Peyer's patch (tissue), 4 donors: ENCODE measurements at regions not wholly inside any gene's neighbourhood (a gene's known extent, or its start where the extent isn't known, plus 50 kb on each side); places are given as distances from the start of the nearest gene placed in this dataset.
"Not testable (repeated sequence)": the region's sequence is repeated elsewhere in the genome, so short reads cannot be mapped to it uniquely, and the experiment has no call there.

Source experiments
- DNase-seq, 3 donors: peaks; one replicate each; pipeline ENCODE4 v3.0.0-alpha.2; 2017 to 2019
- H3K27ac ChIP-seq, 4 donors: fragments of 200-600 bp; sonication (generic); one replicate each; pipeline ENCODE4 v1.5.1; 2016 to 2019
- H3K27me3 ChIP-seq, 2 donors: fragments of 200-600 bp; sonication (generic); one replicate each; pipeline ENCODE4 v1.5.1; 2019
- H3K36me3 ChIP-seq, 3 donors: fragments of 200-600 bp; sonication (generic); one replicate each; pipeline ENCODE4 v1.5.1; 2016 to 2019
- H3K4me1 ChIP-seq, 4 donors: fragments of 200-600 bp; sonication (generic); one replicate each; pipeline ENCODE4 v1.5.1; 2016 to 2019
- H3K4me3 ChIP-seq, 4 donors: fragments of 200-600 bp; sonication (generic); 1 replicate in 3 of 4; 2 replicates in 1 of 4; pipeline ENCODE4 v1.5.1; 2016 to 2019; ENCODE audit warnings: mild to moderate bottlenecking in 1 of 4
- H3K9me3 ChIP-seq, 4 donors: fragments of 200-600 bp; sonication (generic); one replicate each; pipeline ENCODE4 v1.5.1; 2016 to 2019; ENCODE audit warnings: mild to moderate bottlenecking in 1 of 4
- CTCF ChIP-seq, 6 experiments: fragments of 450-650 bp in 4 of 6; fragments of 200-600 bp in 2 of 6; sonication (generic) in 1 of 6; IDR thresholded peaks; one replicate each; pipeline ENCODE4 v1.5.1; 2017 to 2019; ENCODE audit warnings: antibody characterized with exemption in 6 of 6, mild to moderate bottlenecking in 3 of 6, moderate library complexity in 1 of 6
- POLR2A ChIP-seq, 2 donors: fragments of 450-650 bp; IDR thresholded peaks; one replicate each; pipeline ENCODE4 v1.5.1; 2017; ENCODE audit warnings: antibody characterized with exemption in 2 of 2, mild to moderate bottlenecking in 2 of 2, moderate library complexity in 2 of 2

GRCh38 chr20:29325304-29325640 lies 1932.2 kb upstream of the DEFB115 start:
- no peaks in the 10 kb centered on the region for H3K27me3 ChIP-seq
- no peak overlapping the region for H3K4me3 ChIP-seq

GRCh38 chr20:29325781-29326180 lies 1931.7 kb upstream of the DEFB115 start:
- H3K4me3 ChIP-seq, DNase-seq, H3K27me3 ChIP-seq, H3K36me3 ChIP-seq, H3K27ac ChIP-seq, H3K9me3 ChIP-seq, H3K4me1 ChIP-seq: not testable (repeated sequence)

More at GRCh38 chr20:29325304-29325640, 1932.2 kb upstream of the DEFB115 start:
- Histone ChIP-seq H3K27ac (no peak overlapping the region), H3K36me3 (no peaks in the 10 kb centered on the region), H3K9me3 (peaks cover 0 to under 1% (median 0%) of the 10 kb centered on the region in 4 donors), H3K4me1 (no peaks in the 10 kb centered on the region)
- no peak for TF ChIP-seq POLR2A (IDR thresholded peaks at IDR 0.05)
- no peak for TF ChIP-seq CTCF (IDR thresholded peaks at IDR 0.05)
- no peak for DNase-seq

GRCh38 chr20:29326376-29327070 lies 1930.9 kb upstream of the DEFB115 start:
- Histone ChIP-seq H3K27me3 (no peaks in the 10 kb centered on the region), H3K36me3 (no peaks in the 10 kb centered on the region), H3K27ac (no peak overlapping the region), H3K9me3 (peaks cover 0 to 4% (median 0%) of the 10 kb centered on the region in 4 donors), H3K4me1 (no peaks in the 10 kb centered on the region), H3K4me3 (no peak overlapping the region)
- no peak for DNase-seq
- TF ChIP-seq POLR2A (IDR thresholded peaks at IDR 0.05) = no peak
- no peak for TF ChIP-seq CTCF (IDR thresholded peaks at IDR 0.05)

- peak in 3 of 6 experiments; percentile 18 to 31 (median 22) for TF ChIP-seq CTCF (IDR thresholded peaks at IDR 0.05)
- not testable (repeated sequence) for DNase-seq, H3K4me1 ChIP-seq, H3K27me3 ChIP-seq, H3K27ac ChIP-seq, H3K36me3 ChIP-seq, H3K4me3 ChIP-seq, H3K9me3 ChIP-seq
Measured at GRCh38 chr20:29327600-29328420, 1929.7 kb upstream of the DEFB115 start.

- not testable (repeated sequence) for H3K9me3 ChIP-seq, H3K27ac ChIP-seq, DNase-seq, H3K27me3 ChIP-seq, H3K36me3 ChIP-seq, H3K4me1 ChIP-seq, H3K4me3 ChIP-seq
Measured at GRCh38 chr20:29330429-29331115, 1926.9 kb upstream of the DEFB115 start.

- H3K27ac ChIP-seq = no peak overlapping the region
- DNase-seq = no peak
- no peaks in the 10 kb centered on the region for H3K4me1 ChIP-seq
- no peaks in the 10 kb centered on the region for H3K27me3 ChIP-seq
- H3K36me3 ChIP-seq = no peaks in the 10 kb centered on the region
- TF ChIP-seq POLR2A (IDR thresholded peaks at IDR 0.05) = no peak
- TF ChIP-seq CTCF (IDR thresholded peaks at IDR 0.05) = no peak
- H3K4me3 ChIP-seq = no peak overlapping the region
- no peaks in the 10 kb centered on the region for H3K9me3 ChIP-seq
Measured at GRCh38 chr20:29349836-29350235, 1907.6 kb upstream of the DEFB115 start.

- not testable (repeated sequence) for H3K9me3 ChIP-seq, H3K27ac ChIP-seq, H3K4me3 ChIP-seq, H3K27me3 ChIP-seq, H3K4me1 ChIP-seq, DNase-seq, H3K36me3 ChIP-seq
Measured at GRCh38 chr20:29375937-29376336, 1881.5 kb upstream of the DEFB115 start.

- not testable (repeated sequence) for H3K27me3 ChIP-seq, H3K4me1 ChIP-seq, H3K27ac ChIP-seq, DNase-seq, H3K9me3 ChIP-seq, H3K36me3 ChIP-seq, H3K4me3 ChIP-seq
Measured at GRCh38 chr20:29392853-29393252, 1864.6 kb upstream of the DEFB115 start.
